DOHH2 (cell line): ENCODE measurements at regions not wholly inside any gene's neighbourhood (a gene's known extent, or its start where the extent isn't known, plus 50 kb on each side); places are given as distances from the start of the nearest gene placed in this dataset.

Experiments used
- H3F3A ChIP-seq: fragments of 200-600 bp; sonication (generic), shearing (Covaris generic); 2 replicates; pipeline ENCODE4 v1.6.0; 2016; ENCODE audit warnings: antibody characterized with exemption, mild to moderate bottlenecking; ENCODE audit not compliant: control insufficient read depth, insufficient read depth
- H3K27ac ChIP-seq: fragments of 200-600 bp; sonication (generic); 2 replicates; pipeline ENCODE4 v1.5.1; 2014; ENCODE audit warnings: low read depth, mild to moderate bottlenecking, low read length, moderate library complexity
- H3K27me3 ChIP-seq: fragments of 200-600 bp; sonication (generic); 2 replicates; pipeline ENCODE4 v1.6.1; 2014; ENCODE audit warnings: mild to moderate bottlenecking, low read length, mixed read lengths; ENCODE audit not compliant: control insufficient read depth
- H3K36me3 ChIP-seq: fragments of 200-600 bp; sonication (generic); 2 replicates; pipeline ENCODE4 v1.6.1; 2014; ENCODE audit warnings: mild to moderate bottlenecking, low read length, moderate library complexity, mixed read lengths; ENCODE audit not compliant: control insufficient read depth
- H3K4me1 ChIP-seq: fragments of 200-600 bp; sonication (generic); 2 replicates; pipeline ENCODE4 v1.6.1; 2014; ENCODE audit warnings: mild to moderate bottlenecking, low read length, mixed read lengths; ENCODE audit not compliant: control insufficient read depth
- H3K4me2 ChIP-seq: fragments of 200-600 bp; sonication (generic); 2 replicates; pipeline ENCODE4 v1.6.0; 2014; ENCODE audit warnings: mild to moderate bottlenecking, low read length, moderate library complexity
- H3K4me3 ChIP-seq: fragments of 200-600 bp; sonication (generic); 2 replicates; pipeline ENCODE4 v1.5.1; 2014; ENCODE audit warnings: mild to moderate bottlenecking, low read length, mixed read lengths
- H3K79me2 ChIP-seq: fragments of 200-600 bp; sonication (generic); 2 replicates; pipeline ENCODE4 v1.6.1; 2014; ENCODE audit warnings: mild to moderate bottlenecking, low read length, mixed read lengths; ENCODE audit not compliant: control insufficient read depth
- H3K9me2 ChIP-seq: fragments of 200-600 bp; sonication (generic); replicated peaks from 2 replicates; pipeline ENCODE4 v1.6.1; 2014; ENCODE audit warnings: mild to moderate bottlenecking, low read length, mixed read lengths; ENCODE audit not compliant: control insufficient read depth
- H3K9me3 ChIP-seq: fragments of 200-600 bp; sonication (generic); 2 replicates; pipeline ENCODE4 v1.6.1; 2014; ENCODE audit warnings: antibody characterized with exemption, low read length, mixed read lengths; ENCODE audit not compliant: control insufficient read depth, insufficient read depth
- H4K20me1 ChIP-seq: fragments of 200-600 bp; sonication (generic); 2 replicates; pipeline ENCODE4 v1.6.0; 2014; ENCODE audit warnings: low read depth, mild to moderate bottlenecking, antibody characterized with exemption, low read length, moderate library complexity; ENCODE audit not compliant: control insufficient read depth, insufficient read depth
- CTCF ChIP-seq: fragments of 200-600 bp; sonication (generic); IDR thresholded peaks from one replicate; pipeline ENCODE4 v1.5.1; 2014; ENCODE audit warnings: antibody characterized with exemption, mild to moderate bottlenecking, low read depth, low read length; ENCODE audit not compliant: poor library complexity, severe bottlenecking
- EZH2phosphoT487 ChIP-seq: fragments of 200-600 bp; sonication (generic); IDR thresholded peaks from 2 replicates; pipeline ENCODE4 v1.6.1; 2017; ENCODE audit warnings: borderline replicate concordance, mild to moderate bottlenecking, antibody characterized with exemption, low read length, moderate library complexity, mixed read lengths

GRCh38 chr4:187469627-187470026, 525.9 kb upstream of the ZFP42 start:
- Histone ChIP-seq H3K4me2 (no peak overlapping the region), H3K9me2 (no peaks in the 10 kb centered on the region), H3F3A (no peaks in the 10 kb centered on the region), H3K4me3 (no peak overlapping the region), H3K9me3 (no peaks in the 10 kb centered on the region), H3K27me3 (no peaks in the 10 kb centered on the region), H3K27ac (no peak overlapping the region), H3K4me1 (no peaks in the 10 kb centered on the region), H3K36me3 (no peaks in the 10 kb centered on the region), H4K20me1 (no peaks in the 10 kb centered on the region), H3K79me2 (no peaks in the 10 kb centered on the region)
- no peak for TF ChIP-seq CTCF
- no peak for TF ChIP-seq EZH2phosphoT487

DNA sequence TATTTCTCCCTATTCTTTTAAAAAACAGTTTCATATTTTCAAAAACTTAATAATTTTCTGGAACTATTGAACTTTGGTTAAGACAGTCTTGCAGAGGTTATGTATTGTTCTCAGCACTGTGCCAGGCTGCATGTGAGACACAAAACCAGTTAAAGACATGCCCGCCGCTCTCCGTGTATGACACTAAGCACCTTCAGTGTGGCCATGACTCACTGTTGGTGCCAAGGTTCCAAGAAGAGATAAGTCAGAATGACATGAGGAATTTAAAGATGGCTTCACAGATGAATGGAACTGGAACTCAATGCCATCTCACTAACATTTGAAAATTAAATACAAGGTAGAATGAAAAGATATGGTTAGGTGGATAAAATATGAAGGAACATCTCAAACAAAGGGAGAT, 525.5 kb upstream of the ZFP42 start:
- Histone ChIP-seq H3K36me3 (no peaks in the 10 kb centered on the region), H3K4me1 (no peaks in the 10 kb centered on the region), H3K9me2 (no peaks in the 10 kb centered on the region), H3K4me2 (no peak overlapping the region), H4K20me1 (no peaks in the 10 kb centered on the region), H3K4me3 (no peak overlapping the region), H3F3A (no peaks in the 10 kb centered on the region), H3K27me3 (no peaks in the 10 kb centered on the region), H3K79me2 (no peaks in the 10 kb centered on the region), H3K27ac (no peak overlapping the region), H3K9me3 (no peaks in the 10 kb centered on the region)
- TF ChIP-seq CTCF = no peak

GRCh38 chr4:187474238-187474637, 521.3 kb upstream of the ZFP42 start:
- no peak overlapping the region for H3K4me2 ChIP-seq
- no peak overlapping the region for H3K27ac ChIP-seq
- H3K4me3 ChIP-seq = no peak overlapping the region
- no peaks in the 10 kb centered on the region for H3F3A ChIP-seq
- no peaks in the 10 kb centered on the region for H3K27me3 ChIP-seq
- TF ChIP-seq EZH2phosphoT487 (no peak), CTCF (no peak)
- H3K4me1 ChIP-seq = no peaks in the 10 kb centered on the region
- no peaks in the 10 kb centered on the region for H3K79me2 ChIP-seq
- H3K9me2 ChIP-seq = no peaks in the 10 kb centered on the region
- H3K9me3 ChIP-seq = no peaks in the 10 kb centered on the region
- H4K20me1 ChIP-seq = no peaks in the 10 kb centered on the region
- H3K36me3 ChIP-seq = no peaks in the 10 kb centered on the region

DNA sequence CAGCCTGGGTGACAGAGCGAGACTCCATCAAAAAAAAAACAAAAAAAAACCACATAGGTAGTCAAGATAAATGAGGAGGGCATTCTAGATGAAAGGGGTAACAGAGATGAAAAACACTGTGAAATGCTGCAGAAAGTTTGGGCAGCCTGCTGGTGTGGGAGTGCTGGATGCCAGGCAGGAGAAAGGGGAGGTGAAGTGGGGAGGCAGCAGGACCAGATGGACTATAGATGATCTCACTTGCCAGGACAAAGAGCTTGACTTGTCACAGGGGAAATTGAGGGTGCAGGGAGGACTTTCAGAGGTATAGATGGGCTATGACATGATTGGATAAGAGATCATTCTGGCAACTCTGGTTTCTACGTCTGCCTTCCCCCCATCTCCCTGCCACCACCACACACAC, 519.7 kb upstream of the ZFP42 start:
- no peak overlapping the region for H3K27ac ChIP-seq
- H3K4me3 ChIP-seq = no peak overlapping the region
- no peaks in the 10 kb centered on the region for H3K4me1 ChIP-seq
- TF ChIP-seq CTCF (no peak), EZH2phosphoT487 (no peak)
- H3K9me2 ChIP-seq = no peaks in the 10 kb centered on the region
- no peaks in the 10 kb centered on the region for H3K36me3 ChIP-seq
- no peaks in the 10 kb centered on the region for H4K20me1 ChIP-seq
- H3F3A ChIP-seq = no peaks in the 10 kb centered on the region
- H3K4me2 ChIP-seq = no peak overlapping the region
- no peaks in the 10 kb centered on the region for H3K27me3 ChIP-seq
- H3K79me2 ChIP-seq = no peaks in the 10 kb centered on the region
- H3K9me3 ChIP-seq = no peaks in the 10 kb centered on the region
